HG02840 (cell line): ENCODE measurements at regions not wholly inside any gene's neighbourhood (a gene's known extent, or its start where the extent isn't known, plus 50 kb on each side); places are given as distances from the start of the nearest gene placed in this dataset.

Experiments used
- ATAC-seq: cut with Tn5 transposase; IDR thresholded peaks from one replicate; pipeline ENCODE4 v1.9.1; 2021; ENCODE audit warnings: mild to moderate bottlenecking, moderate library complexity, moderate number of reproducible peaks; ENCODE audit not compliant: unreplicated experiment, low FRiP score

DNA sequence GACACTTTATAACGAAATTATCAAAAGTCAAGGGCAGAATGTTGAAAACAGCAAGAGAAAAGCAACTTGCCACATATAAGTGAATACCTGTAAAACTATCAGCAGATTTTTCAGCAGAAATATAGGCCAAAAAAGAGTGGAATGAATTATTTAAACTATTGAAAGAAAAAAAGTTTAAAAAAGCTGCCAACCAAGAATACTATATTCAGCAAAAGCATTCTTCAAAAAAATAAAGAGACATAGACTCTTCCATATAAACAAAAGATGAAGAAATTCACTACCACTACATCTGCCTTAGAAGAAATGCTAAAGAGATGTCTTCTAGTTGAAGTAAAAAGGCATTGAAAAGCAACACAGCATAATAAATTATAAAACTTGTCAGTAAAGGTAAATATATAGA lies 80.6 kb upstream of the CPNE8 start:
- no peak for ATAC-seq

DNA sequence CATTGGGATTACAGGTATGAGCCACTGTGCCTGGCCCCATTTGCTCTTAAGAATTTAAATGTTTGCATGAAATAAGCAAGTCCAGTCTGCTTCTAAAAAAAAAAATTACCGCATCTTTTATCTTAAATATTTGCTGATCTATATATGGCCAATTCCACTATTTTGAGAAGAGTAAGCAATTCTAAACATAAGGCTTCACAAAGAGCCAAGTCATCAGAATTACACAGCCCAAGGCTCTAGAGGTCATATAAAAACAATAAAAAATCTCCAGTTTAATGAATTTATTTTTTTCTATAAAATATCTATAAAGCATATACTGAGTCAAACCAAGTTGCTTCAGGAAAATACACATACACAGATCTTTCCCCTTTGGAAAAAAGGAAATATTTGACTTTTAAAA lies 79.0 kb upstream of the CPNE8 start:
- no peak for ATAC-seq

DNA sequence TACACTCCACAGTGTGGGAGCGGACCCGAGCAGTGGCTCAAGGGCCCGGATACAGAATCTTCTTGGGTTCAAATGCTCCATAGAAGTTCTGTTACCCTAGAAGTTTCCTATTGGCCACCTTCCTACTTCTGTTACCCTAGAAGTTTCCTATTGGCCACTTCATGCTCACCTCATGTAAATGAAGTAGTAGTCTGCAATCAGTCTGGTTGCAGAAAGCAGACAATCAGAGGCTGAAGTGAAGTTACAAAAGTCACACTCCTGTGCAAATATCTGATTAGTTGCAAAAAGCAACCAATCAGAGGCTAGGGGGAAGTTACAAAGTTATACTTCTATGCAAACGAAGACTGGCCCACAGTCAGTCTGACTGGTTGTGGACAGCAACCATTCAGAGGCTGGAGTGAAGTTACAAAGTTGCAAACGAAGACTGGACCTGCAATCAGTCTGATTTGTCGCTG lies 77.8 kb upstream of the CPNE8 start:
- ATAC-seq, result no peak

DNA sequence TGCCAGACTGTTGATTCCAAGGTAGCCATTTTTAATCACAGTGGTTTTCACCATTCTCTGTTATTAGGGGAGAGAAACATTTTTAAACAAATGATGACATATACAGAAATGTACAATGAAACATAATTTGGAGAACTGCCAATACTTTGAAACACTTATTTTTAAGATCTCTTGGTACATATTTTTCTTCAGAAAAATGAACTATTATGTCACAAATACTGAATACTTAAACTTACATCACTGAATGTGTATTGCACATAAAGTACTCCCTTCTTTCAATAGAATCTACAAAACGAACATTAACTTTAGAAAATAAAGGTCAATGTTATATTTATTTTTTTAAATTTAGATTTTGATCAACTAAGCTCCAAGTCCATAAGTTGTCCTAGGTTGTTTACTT lies 71.7 kb upstream of the CPNE8 start:
- ATAC-seq, result no peak

DNA sequence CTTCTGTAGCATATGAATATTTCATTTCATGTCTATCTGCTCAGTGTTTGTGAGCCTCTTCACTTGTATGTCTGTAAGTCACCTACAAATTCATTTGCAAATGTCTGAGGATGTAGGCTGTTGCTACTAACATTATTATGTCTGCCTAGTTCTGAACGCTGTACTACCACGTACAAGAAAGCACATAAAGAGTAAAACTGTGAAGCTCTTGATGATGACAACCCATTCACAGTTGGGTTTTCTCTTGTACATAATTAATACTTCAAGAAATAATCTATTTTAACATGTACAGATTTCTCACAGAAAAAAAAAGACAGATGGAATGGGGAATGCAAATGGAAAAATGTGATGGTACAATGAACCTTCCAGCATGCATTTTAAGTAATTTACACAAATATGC lies 64.3 kb upstream of the CPNE8 start:
- no peak for ATAC-seq

DNA sequence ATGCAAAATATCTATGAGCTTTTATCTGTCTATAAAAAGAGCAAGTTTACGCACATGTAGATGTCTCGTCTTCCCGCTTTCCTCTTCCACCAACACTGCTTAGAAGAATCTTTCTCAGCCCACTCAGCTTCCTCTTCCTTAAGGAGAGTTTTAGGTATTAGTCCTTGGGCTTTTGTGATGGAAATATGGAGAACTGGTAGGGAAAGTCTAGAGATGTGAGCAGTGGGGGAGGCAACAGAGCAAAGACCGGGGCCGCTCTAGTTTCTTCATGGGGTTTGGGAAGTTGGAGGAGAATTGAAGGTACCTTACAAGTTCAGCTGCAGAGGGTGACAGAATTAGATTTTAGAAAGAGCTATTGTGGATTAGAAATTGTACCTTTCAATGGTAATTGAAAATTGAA lies 56.3 kb upstream of the CPNE8 start:
- no peak for ATAC-seq

DNA sequence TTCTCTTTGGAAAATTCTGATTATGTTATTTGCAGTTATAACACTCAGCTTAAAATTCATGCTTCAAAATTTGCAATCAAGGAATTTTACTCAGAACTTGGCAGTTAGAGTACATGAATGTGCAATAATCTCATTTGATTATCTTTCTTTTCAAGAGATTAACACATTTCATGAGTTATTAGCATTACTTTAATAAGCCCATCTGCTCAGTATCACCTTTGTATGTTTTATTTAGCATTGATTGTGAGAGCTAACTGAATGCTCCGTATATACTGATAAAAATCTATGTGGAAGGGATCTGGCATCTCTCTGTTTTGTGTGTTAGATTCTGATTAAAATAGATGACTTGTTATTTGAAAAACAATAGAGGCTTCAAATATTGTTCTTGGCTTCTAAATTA lies 55.6 kb upstream of the CPNE8 start:
- no peak for ATAC-seq

DNA sequence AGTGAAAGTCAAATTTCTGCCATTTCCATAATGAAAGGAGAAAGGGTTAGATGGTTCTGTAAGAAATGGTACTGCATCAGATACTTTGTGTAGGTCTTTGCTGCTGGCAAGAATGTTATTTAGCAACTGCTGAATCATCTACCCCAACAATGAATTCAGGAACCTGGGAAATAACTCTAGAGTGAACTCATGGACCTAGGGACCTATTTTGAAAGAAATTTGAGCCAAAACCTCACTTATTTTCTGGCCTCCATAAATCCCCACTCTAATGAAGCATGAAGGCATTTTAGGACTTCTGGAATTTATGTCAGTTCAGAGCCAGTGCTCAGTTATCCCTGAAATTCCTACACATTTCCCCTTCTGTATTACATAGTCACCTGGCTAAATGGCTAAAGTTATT lies 50.9 kb upstream of the CPNE8 start:
- no peak for ATAC-seq
